ENCODE measurements at regions not wholly inside any gene's neighbourhood (a gene's known extent, or its start where the extent isn't known, plus 50 kb on each side); places are given as distances from the start of the nearest gene placed in this dataset.

DNA sequence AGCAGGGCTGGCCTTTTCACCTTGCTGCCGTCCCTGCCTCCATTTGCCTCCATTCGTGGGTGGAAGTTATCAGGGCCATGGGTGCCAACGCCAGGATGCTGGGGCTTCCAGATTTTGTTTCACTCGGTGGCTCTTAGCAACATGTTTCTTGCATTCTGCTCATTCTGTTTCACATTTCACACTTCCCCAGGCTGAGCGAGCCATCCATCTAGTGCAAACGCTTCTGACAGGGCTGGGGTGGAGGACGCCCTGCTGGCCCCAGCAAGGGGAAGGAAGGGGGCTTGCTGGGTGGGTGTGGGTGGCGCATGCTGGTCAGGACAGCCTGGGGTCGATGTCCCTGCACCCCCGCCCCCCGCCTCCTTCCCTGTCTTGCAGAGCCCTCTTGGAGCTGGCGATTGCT is 165.2 kb downstream of the URI1 start:
- TF ChIP-seq, protein P1, sequence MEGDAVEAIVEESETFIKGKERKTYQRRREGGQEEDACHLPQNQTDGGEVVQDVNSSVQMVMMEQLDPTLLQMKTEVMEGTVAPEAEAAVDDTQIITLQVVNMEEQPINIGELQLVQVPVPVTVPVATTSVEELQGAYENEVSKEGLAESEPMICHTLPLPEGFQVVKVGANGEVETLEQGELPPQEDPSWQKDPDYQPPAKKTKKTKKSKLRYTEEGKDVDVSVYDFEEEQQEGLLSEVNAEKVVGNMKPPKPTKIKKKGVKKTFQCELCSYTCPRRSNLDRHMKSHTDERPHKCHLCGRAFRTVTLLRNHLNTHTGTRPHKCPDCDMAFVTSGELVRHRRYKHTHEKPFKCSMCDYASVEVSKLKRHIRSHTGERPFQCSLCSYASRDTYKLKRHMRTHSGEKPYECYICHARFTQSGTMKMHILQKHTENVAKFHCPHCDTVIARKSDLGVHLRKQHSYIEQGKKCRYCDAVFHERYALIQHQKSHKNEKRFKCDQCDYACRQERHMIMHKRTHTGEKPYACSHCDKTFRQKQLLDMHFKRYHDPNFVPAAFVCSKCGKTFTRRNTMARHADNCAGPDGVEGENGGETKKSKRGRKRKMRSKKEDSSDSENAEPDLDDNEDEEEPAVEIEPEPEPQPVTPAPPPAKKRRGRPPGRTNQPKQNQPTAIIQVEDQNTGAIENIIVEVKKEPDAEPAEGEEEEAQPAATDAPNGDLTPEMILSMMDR (IDR thresholded peaks at IDR 0.05): no peak
- TF ChIP-seq POLR2A (IDR thresholded peaks at IDR 0.05): no peak
- no peak for TF ChIP-seq EP300 (IDR thresholded peaks at IDR 0.05)
